SK-N-SH (cell line): ENCODE measurements at regions not wholly inside any gene's neighbourhood (a gene's known extent, or its start where the extent isn't known, plus 50 kb on each side); places are given as distances from the start of the nearest gene placed in this dataset.
A peak's percentile ranks its signal among the peaks of the same experiment; 100 is the strongest.

Source experiments
- CTCF ChIA-PET: fragments of 300-600, 350-600 bp; formaldehyde crosslinking; extraction: SDS; loops from one replicate; lab custom pipeline; 2021; lab: Yijun Ruan, JAX
- POLR2A ChIA-PET: fragments of 350-600 bp; sonication (Branson Sonifier 250); formaldehyde crosslinking; extraction: SDS; loops from one replicate; lab custom pipeline; 2020; ENCODE audit warnings: antibody characterized with exemption, inconsistent platforms; lab: Yijun Ruan, JAX
- DNase-seq: peaks from one replicate; pipeline ENCODE4 v3.0.0; 2012
- H2AFZ ChIP-seq: fragments of 200-600 bp; sonication (generic); 2 replicates; pipeline ENCODE4 v1.8.1; 2016; ENCODE audit warnings: antibody characterized with exemption, mild to moderate bottlenecking, low read depth
- H3F3A ChIP-seq: fragments of 200-600 bp; sonication (generic); replicated peaks from 2 replicates; pipeline ENCODE3; 2016; ENCODE audit warnings: antibody characterized with exemption, mild to moderate bottlenecking; ENCODE audit not compliant: insufficient read depth
- H3K27ac ChIP-seq, 2 experiments: fragments of 200-500 bp in 1 of 2; fragments of 200-600 bp in 1 of 2; sonication (Bioruptor generic) in 1 of 2; sonication (generic), shearing (Covaris generic) in 1 of 2; 2 replicates each; pipeline versions ENCODE4 v1.5.1 to v1.6.1; 2014 to 2016; ENCODE audit warnings: low read depth in 2 of 2, inconsistent platforms in 1 of 2, low read length in 1 of 2, mild to moderate bottlenecking in 1 of 2, mixed read lengths in 1 of 2
- H3K27me3 ChIP-seq: fragments of 200-600 bp; sonication (generic), shearing (Covaris generic); 2 replicates; pipeline ENCODE4 v1.6.1; 2016; ENCODE audit warnings: mixed run types; ENCODE audit not compliant: insufficient read depth
- H3K36me3 ChIP-seq, 2 experiments: fragments of 200-500 bp in 1 of 2; fragments of 200-600 bp in 1 of 2; sonication (Bioruptor generic) in 1 of 2; sonication (generic) in 1 of 2; replicated peaks in 1 of 2; 2 replicates each; pipeline versions ENCODE3 to v1.5.1; 2014 to 2016; ENCODE audit warnings: low read length in 1 of 2, mild to moderate bottlenecking in 1 of 2; ENCODE audit not compliant: insufficient read depth in 2 of 2, control insufficient read depth in 1 of 2
- H3K4me1 ChIP-seq, 2 experiments: fragments of 200-500 bp in 1 of 2; fragments of 200-600 bp in 1 of 2; sonication (Bioruptor generic) in 1 of 2; sonication (generic), shearing (Covaris generic) in 1 of 2; 2 replicates each; pipeline versions ENCODE4 v1.5.1 to v1.6.1; 2014 to 2016; ENCODE audit warnings: low read depth in 1 of 2, low read length in 1 of 2, mixed run types in 1 of 2; ENCODE audit not compliant: insufficient read depth in 2 of 2, control insufficient read depth in 1 of 2
- H3K4me2 ChIP-seq: fragments of 200-600 bp; sonication (generic), shearing (Covaris generic); 2 replicates; pipeline ENCODE4 v1.6.1; 2017; ENCODE audit warnings: mixed run types
- H3K4me3 ChIP-seq, 2 experiments: fragments of 200-500 bp in 1 of 2; fragments of 200-600 bp in 1 of 2; sonication (Bioruptor generic) in 1 of 2; sonication (generic), shearing (Covaris generic) in 1 of 2; 2 replicates each; pipeline versions ENCODE4 v1.5.1 to v1.8.1; 2014 to 2016; ENCODE audit warnings: low read depth in 2 of 2, inconsistent platforms in 1 of 2, low read length in 1 of 2, mild to moderate bottlenecking in 1 of 2, mixed read lengths in 1 of 2, moderate library complexity in 1 of 2
- H3K79me2 ChIP-seq: fragments of 200-600 bp; sonication (generic); 2 replicates; pipeline ENCODE4 v1.8.1; 2017; ENCODE audit warnings: mild to moderate bottlenecking; ENCODE audit not compliant: insufficient read depth
- H3K9ac ChIP-seq: fragments of 200-600 bp; sonication (generic); 2 replicates; pipeline ENCODE4 v1.6.1; 2017; ENCODE audit warnings: mixed run types
- H3K9me2 ChIP-seq: fragments of 200-600 bp; sonication (generic); 2 replicates; pipeline ENCODE4 v1.6.1; 2017; ENCODE audit warnings: mixed run types
- H3K9me3 ChIP-seq: fragments of 200-600 bp; sonication (generic); 2 replicates; pipeline ENCODE4 v1.6.1; 2017; ENCODE audit warnings: mixed run types, mild to moderate bottlenecking, moderate library complexity
- H4K20me1 ChIP-seq: fragments of 200-600 bp; sonication (generic); 2 replicates; pipeline ENCODE4 v1.6.1; 2017; ENCODE audit warnings: mild to moderate bottlenecking, mixed run types; ENCODE audit not compliant: insufficient read depth
- FOSL2 ChIP-seq: IDR thresholded peaks from 2 replicates; pipeline ENCODE4 v1.4.0; 2012; ENCODE audit warnings: low read depth, mild to moderate bottlenecking, moderate library complexity, borderline replicate concordance
- FOXJ3 ChIP-seq: sonication (generic); formaldehyde crosslinking; IDR thresholded peaks from 2 replicates; pipeline ENCODE4 v1.5.1; 2020; ENCODE audit warnings: mild to moderate bottlenecking, missing genetic modification reagents
- MEF2A ChIP-seq: IDR thresholded peaks from 2 replicates; pipeline ENCODE4 v1.4.0; 2012; ENCODE audit warnings: low read depth, borderline replicate concordance
- MXI1 ChIP-seq: IDR thresholded peaks from 2 replicates; pipeline ENCODE4 v1.6.1; 2012; ENCODE audit warnings: mild to moderate bottlenecking, low read depth, low read length, improper control_type of control experiment
- RAD21 ChIP-seq: IDR thresholded peaks from 2 replicates; pipeline ENCODE4 v1.6.1; 2012; ENCODE audit warnings: mild to moderate bottlenecking, low read length
- SIN3A ChIP-seq: IDR thresholded peaks from 2 replicates; pipeline ENCODE4 v1.6.1; 2012; ENCODE audit warnings: low read depth, mild to moderate bottlenecking, low read length, moderate library complexity, borderline replicate concordance
- TAF1 ChIP-seq: IDR thresholded peaks from 2 replicates; pipeline ENCODE4 v1.6.1; 2012; ENCODE audit warnings: low read depth, mild to moderate bottlenecking, low read length, moderate library complexity, borderline replicate concordance
- TEAD4 ChIP-seq: IDR thresholded peaks from 2 replicates; pipeline ENCODE4 v1.4.0; 2012; ENCODE audit warnings: mild to moderate bottlenecking, borderline replicate concordance; ENCODE audit not compliant: insufficient read depth
- WGBS: methylation state at CpG from one replicate; pipeline ENCODE4 v1.1.6; 2017; ENCODE audit warnings: low lambda C conversion rate; 5-methylcytosine and 5-hydroxymethylcytosine counted together
- TF ChIP-seq, protein P1 (sequence below): IDR thresholded peaks from 2 replicates; pipeline ENCODE4; 2012
- TF ChIP-seq, protein P2 (sequence below): IDR thresholded peaks from 2 replicates; pipeline ENCODE4 v1.6.1; 2012; ENCODE audit warnings: mild to moderate bottlenecking, low read depth, low read length, moderate library complexity
- TF ChIP-seq, protein P3 (sequence below): IDR thresholded peaks from 2 replicates; pipeline ENCODE4 v1.4.0; 2012; ENCODE audit warnings: low read depth, borderline replicate concordance
- TF ChIP-seq, protein P4 (sequence below): fragments of 150-350 bp; IDR thresholded peaks from 2 replicates; pipeline ENCODE4 v1.6.1; 2016; ENCODE audit warnings: mild to moderate bottlenecking, low read depth, low read length
- TF ChIP-seq, protein P5 (sequence below): IDR thresholded peaks from 2 replicates; pipeline ENCODE4 v1.4.0; 2012; ENCODE audit warnings: low read depth

DNA sequence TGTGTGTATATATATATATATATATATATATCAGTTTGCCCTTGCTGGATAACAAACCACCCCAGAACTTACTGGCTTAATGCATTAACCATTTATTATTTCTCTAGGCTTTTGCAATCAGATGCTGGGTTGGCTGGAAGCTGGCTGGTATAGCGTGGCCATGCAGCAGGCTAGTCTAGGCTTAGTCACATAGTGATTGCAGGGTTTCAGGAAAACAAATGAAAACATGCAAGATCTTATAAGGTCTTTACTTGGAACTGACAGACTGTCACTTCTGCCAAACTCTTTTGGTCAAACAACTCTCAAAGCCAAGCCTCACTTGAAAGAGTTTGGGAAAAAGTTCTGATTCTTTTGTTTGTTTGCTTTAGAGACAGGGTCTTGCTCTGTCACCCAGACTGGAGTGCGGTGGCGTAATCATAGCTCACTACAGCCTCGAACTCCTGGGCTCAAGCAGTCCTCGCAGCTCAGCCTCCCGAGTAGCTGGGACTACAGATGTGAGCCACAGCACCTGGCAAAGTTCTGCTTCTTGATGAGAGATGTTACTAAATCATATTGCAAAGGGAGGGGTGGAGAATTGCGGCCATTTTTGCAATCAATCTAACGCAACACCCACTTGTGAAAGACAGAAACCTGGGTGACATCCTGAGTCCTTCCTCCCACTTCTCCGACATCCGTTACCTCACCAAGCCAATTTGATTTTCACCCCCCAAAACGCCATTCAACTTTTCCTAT is 58.7 kb upstream of the SMOX start (continued):
- TF ChIP-seq TAF1 (no peak), MXI1 (no peak), FOXJ3 (CRISPR knock-in tag) (no peak), TEAD4 (no peak)
- TF ChIP-seq, protein P1, sequence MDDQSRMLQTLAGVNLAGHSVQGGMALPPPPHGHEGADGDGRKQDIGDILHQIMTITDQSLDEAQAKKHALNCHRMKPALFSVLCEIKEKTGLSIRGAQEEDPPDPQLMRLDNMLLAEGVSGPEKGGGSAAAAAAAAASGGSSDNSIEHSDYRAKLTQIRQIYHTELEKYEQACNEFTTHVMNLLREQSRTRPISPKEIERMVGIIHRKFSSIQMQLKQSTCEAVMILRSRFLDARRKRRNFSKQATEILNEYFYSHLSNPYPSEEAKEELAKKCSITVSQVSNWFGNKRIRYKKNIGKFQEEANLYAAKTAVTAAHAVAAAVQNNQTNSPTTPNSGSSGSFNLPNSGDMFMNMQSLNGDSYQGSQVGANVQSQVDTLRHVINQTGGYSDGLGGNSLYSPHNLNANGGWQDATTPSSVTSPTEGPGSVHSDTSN, result no peak
- TF ChIP-seq, protein P2, sequence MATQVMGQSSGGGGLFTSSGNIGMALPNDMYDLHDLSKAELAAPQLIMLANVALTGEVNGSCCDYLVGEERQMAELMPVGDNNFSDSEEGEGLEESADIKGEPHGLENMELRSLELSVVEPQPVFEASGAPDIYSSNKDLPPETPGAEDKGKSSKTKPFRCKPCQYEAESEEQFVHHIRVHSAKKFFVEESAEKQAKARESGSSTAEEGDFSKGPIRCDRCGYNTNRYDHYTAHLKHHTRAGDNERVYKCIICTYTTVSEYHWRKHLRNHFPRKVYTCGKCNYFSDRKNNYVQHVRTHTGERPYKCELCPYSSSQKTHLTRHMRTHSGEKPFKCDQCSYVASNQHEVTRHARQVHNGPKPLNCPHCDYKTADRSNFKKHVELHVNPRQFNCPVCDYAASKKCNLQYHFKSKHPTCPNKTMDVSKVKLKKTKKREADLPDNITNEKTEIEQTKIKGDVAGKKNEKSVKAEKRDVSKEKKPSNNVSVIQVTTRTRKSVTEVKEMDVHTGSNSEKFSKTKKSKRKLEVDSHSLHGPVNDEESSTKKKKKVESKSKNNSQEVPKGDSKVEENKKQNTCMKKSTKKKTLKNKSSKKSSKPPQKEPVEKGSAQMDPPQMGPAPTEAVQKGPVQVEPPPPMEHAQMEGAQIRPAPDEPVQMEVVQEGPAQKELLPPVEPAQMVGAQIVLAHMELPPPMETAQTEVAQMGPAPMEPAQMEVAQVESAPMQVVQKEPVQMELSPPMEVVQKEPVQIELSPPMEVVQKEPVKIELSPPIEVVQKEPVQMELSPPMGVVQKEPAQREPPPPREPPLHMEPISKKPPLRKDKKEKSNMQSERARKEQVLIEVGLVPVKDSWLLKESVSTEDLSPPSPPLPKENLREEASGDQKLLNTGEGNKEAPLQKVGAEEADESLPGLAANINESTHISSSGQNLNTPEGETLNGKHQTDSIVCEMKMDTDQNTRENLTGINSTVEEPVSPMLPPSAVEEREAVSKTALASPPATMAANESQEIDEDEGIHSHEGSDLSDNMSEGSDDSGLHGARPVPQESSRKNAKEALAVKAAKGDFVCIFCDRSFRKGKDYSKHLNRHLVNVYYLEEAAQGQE, result no peak
- TF ChIP-seq, protein P3, sequence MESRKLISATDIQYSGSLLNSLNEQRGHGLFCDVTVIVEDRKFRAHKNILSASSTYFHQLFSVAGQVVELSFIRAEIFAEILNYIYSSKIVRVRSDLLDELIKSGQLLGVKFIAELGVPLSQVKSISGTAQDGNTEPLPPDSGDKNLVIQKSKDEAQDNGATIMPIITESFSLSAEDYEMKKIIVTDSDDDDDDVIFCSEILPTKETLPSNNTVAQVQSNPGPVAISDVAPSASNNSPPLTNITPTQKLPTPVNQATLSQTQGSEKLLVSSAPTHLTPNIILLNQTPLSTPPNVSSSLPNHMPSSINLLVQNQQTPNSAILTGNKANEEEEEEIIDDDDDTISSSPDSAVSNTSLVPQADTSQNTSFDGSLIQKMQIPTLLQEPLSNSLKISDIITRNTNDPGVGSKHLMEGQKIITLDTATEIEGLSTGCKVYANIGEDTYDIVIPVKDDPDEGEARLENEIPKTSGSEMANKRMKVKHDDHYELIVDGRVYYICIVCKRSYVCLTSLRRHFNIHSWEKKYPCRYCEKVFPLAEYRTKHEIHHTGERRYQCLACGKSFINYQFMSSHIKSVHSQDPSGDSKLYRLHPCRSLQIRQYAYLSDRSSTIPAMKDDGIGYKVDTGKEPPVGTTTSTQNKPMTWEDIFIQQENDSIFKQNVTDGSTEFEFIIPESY, result no peak

DNA sequence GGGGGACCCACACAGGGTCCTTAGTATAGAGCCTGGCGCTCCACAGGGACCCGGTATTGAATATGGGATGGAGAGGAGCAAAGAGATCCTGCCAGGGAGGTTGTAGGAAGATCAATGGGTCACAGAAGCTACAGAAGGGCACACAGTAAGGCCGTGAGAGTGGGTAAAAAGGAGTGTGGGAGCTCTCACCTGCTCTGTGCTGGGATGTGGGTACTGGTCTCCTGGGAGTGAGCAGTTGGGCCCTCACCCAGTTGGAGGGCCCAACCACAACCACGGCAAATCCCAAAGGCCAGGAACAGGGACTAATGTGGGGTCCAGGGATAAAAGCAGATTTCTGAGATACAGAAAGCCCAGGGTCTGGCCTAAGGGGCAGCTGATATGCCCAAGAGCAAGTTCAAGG is 59.9 kb upstream of the SMOX start:
- CTCF ChIA-PET, result no interaction called here
- no peak for DNase-seq
- WGBS, result 91% methylated on average over 3 of the region's 4 CpGs

More for the DNA sequence above, 59.9 kb upstream of the SMOX start:
- Histone ChIP-seq H3K4me2 (no peak overlapping the region), H3K79me2 (no peaks in the 10 kb centered on the region), H3K9me2 (no peaks in the 10 kb centered on the region), H3K27ac (peak overlapping the region in 1 of 2 experiments; percentile 35; a peak in 1 of 4 replicates), H2AFZ (no peak overlapping the region), H3F3A (peaks cover 20% of the 10 kb centered on the region), H3K4me1 (peaks cover 6 to 17% of the 10 kb centered on the region in 2 experiments; a peak in 3 of 4 replicates), H4K20me1 (no peaks in the 10 kb centered on the region), H3K9me3 (no peaks in the 10 kb centered on the region), H3K36me3 (no peaks in the 10 kb centered on the region), H3K27me3 (no peaks in the 10 kb centered on the region), H3K4me3 (no peak overlapping the region), H3K9ac (no peak overlapping the region)
- POLR2A ChIA-PET, result no interaction called here
- TF ChIP-seq MEF2A (no peak), SIN3A (no peak), RAD21 (no peak), FOXJ3 (CRISPR knock-in tag) (no peak), FOSL2 (no peak)
- TF ChIP-seq, protein P4, sequence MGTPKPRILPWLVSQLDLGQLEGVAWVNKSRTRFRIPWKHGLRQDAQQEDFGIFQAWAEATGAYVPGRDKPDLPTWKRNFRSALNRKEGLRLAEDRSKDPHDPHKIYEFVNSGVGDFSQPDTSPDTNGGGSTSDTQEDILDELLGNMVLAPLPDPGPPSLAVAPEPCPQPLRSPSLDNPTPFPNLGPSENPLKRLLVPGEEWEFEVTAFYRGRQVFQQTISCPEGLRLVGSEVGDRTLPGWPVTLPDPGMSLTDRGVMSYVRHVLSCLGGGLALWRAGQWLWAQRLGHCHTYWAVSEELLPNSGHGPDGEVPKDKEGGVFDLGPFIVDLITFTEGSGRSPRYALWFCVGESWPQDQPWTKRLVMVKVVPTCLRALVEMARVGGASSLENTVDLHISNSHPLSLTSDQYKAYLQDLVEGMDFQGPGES, result no peak
- TF ChIP-seq, protein P5, sequence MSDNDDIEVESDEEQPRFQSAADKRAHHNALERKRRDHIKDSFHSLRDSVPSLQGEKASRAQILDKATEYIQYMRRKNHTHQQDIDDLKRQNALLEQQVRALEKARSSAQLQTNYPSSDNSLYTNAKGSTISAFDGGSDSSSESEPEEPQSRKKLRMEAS, result no peak
